HTR-8/SVneo (cell line): ENCODE measurements at regions not wholly inside any gene's neighbourhood (a gene's known extent, or its start where the extent isn't known, plus 50 kb on each side); places are given as distances from the start of the nearest gene placed in this dataset.

Experiments
- DNase-seq: peaks from one replicate; pipeline ENCODE4 v3.0.0; 2011; ENCODE audit warnings: low spot score, mixed read lengths; ENCODE audit not compliant: insufficient read length
- FAIRE-seq: peaks from 2 replicates; lab custom pipeline; 2011; peaks lifted over from hg19 to GRCh38; lab: Jason Lieb, UNC

DNA sequence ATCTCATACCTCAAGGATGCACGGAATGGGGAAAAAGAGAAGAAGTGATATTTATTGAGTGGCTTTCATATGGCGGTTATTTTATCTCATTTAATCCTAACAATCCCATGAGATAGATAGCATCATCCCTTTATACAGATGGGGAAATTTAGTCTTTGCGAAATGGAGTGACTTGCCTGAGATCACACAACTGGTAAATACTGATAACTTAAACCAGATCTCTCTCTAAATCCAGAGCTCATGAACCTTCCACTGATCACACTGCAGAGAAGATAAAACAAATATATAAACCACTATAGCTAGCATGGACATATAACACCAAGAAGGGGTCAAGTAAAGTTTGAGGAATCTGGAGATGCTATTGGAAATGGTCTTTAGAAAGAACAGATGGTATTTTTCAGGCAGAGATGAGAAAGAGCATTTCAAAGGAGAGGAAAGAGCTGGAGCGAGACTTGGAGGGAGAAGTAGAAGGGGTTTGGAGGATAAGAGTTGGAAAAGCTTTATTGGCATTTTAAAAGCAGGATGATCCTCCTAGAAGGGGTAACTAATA lies 139.8 kb upstream of the TNFAIP3 start:
- DNase-seq (no peak), FAIRE-seq (no peak)

DNA sequence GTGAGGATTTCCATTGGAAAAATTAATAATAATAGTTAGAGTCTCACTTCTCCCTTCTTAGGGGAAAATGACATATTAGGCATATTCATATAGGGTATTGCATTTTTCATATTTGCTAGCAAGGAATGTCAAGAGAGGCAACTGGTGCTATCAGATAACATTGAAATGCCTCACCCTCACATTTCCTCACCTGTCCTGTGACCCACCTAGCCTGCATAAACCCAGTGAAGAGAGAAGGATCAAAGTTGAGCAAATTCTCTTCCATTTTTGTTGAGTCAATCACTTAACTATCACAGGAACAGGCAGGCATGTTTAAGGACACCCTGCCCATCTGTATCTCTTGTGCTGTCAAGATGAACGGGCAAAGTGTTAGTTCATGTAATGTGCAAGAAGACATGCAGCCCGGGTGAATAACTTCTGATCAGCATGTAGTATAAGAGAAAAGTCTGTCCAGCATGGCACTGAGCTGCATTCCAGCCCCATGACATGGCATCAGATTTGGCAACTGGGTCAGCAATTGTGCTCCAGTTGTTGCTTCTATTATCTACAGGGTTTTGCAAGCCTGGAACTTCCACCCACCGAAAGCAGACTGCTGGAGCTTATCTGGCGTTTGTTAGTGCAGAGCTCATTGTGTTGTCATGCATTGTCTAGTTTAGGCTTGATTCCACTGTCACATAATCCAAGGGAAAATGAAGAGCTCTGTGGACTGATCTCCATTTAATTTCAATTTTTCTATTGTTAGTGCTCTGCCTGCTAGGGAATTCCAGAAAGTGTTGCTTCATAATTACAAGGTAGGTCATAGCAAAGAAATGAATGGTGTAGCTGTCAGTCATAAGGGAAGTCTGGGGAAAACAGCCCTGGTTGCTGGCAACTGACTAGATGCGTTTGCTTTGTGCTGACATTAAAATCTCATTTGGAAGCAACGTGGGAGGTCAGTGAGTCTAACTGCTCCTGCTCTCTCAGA lies 138.4 kb upstream of the TNFAIP3 start:
- DNase-seq: no peak
- no peak for FAIRE-seq

GRCh38 chr6:137729866-137730629 lies 137.0 kb upstream of the TNFAIP3 start:
- DNase-seq (no peak), FAIRE-seq (no peak)

DNA sequence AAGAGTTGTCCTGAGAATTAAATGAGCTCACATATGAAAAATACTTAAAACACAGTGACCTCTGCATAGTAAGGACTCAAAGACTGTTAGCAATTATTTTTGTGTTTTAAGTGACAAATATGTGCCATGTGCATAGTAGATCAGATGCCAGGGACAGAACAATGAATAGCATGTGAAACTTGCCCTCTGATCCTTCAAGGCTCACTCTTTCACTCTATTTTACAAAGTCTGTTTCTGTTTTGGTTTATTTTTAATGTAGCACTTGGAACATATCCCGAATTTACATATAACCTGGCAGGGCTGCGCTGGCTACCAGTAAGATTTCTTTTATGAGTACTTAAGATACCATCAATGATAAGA lies 135.5 kb upstream of the TNFAIP3 start:
- DNase-seq (no peak), FAIRE-seq (no peak)

- DNase-seq: peak; percentile 42
- FAIRE-seq: no peak
Measured at GRCh38 chr6:137731960-137732616, 135.0 kb upstream of the TNFAIP3 start.

- DNase-seq: no peak
- no peak for FAIRE-seq
Measured at GRCh38 chr6:137733372-137733771, 133.7 kb upstream of the TNFAIP3 start.

- DNase-seq (no peak), FAIRE-seq (no peak)
Measured at GRCh38 chr6:137734005-137734874, 132.8 kb upstream of the TNFAIP3 start.

GRCh38 chr6:137734875-137735182 lies 132.2 kb upstream of the TNFAIP3 start:
- DNase-seq (no peak), FAIRE-seq (no peak)

- no peak for FAIRE-seq
- no peak for DNase-seq
Measured at GRCh38 chr6:137736048-137736818, 130.8 kb upstream of the TNFAIP3 start.

GRCh38 chr6:137736911-137737310 lies 130.1 kb upstream of the TNFAIP3 start:
- DNase-seq (no peak), FAIRE-seq (no peak)

DNA sequence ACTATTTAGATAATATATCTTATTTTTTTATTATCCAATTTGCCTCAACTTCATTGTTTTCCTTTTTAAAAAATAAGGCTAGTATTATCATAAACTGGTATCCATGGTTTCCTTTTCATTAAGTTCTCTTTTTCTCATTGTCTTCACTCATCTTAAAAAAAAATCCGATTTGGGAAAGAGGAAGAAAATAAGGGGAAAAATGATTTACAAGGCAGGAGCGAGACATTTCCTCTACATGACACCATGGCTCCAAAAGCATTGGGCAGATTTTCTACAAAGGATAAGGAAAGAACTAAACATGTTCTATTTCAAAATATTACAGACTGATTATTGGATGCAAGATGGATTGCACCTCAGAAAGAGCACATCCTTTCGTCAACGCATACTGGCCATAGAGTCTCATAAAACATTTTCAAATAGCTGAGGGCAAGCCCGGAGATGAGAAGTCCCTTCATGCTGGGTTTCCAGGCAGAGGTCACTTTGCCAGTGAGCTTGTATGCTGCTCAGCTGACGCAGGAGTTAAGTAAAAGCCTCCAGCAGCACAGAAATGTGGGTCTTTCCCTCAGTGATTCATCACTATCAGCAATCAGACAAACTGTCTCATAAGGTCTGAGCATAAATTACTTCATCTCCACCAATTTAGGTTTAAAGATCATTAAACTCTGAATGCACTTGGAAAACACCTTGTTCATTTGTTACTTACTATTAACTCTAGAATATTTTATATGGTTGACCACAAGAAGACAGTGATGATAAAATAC lies 129.0 kb upstream of the TNFAIP3 start:
- DNase-seq (peak; percentile 36), FAIRE-seq (no peak)

GRCh38 chr6:137738931-137739504 lies 128.0 kb upstream of the TNFAIP3 start:
- FAIRE-seq: no peak
- DNase-seq: no peak

GRCh38 chr6:137739544-137739943 lies 127.5 kb upstream of the TNFAIP3 start:
- DNase-seq (no peak), FAIRE-seq (no peak)

DNA sequence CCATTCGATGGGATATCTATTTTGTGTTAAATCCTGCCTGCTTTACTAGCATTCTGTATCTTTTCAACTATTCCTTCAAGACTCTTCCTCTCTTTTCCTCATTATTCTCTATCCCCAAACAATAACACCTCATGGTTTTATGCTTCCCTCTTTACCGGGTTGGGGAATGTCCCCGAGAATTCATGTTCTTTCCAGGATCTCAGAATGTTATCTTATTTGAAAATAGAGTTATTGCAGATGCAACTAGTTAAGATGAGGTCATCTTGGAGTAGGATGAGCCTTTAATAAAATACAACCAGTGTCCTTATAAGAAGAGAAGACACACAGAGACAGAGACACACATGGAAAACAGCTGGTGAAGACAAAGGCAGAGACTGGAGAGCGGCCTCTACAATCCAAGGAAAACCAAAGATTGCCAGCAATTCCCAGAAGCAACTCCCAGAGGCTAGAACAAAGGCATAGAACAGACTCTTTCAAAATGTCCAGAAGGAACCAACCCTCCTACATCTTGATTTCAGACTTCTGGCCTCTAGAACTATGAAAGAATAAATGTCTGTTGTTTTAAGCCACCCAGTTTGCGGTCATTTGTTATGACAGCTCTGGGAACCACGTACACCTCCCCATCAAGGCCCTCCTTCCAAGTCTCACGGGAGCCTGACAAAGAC lies 126.8 kb upstream of the TNFAIP3 start:
- DNase-seq (no peak), FAIRE-seq (no peak)

DNA sequence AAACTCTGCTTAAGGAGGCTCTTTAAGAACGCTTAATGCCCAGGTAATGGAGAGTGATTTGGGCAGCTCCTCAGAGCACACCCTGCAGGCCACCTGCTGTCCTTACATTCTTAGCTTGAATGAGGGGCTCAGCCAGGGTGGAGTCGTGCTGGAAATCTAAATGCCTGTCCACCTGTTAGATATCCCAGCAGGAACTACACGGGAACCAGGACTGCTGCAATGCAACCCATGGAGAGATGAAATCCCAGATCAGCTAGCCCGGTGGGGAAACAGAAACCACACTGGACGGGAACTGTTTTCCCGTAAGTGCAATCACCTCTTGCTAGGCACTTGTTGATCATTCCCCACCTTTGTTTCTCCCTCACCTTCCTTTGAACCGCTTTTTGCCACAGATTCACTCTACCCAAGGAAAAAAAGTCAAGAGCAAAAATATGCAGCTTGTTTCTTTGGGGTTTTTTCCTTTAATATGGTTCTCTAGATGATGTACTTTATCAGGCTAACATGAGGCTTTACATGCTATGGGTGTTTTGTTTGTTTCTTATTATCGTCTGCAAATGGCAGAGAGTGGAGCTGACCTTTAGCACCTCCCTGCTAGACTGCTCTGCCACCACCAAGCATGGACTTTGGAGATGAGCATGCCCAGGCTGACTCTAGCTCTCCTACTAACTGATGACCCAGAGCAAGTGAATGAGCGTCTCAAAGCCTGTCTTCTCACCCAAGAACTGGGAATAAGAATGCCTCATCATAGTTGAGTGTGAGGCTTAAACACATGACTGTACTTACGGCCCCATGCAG lies 125.9 kb upstream of the TNFAIP3 start:
- DNase-seq (no peak), FAIRE-seq (no peak)

GRCh38 chr6:137743493-137743892 lies 123.6 kb upstream of the TNFAIP3 start:
- DNase-seq (no peak), FAIRE-seq (no peak)

GRCh38 chr6:137744877-137745276 lies 122.2 kb upstream of the TNFAIP3 start:
- DNase-seq (no peak), FAIRE-seq (no peak)
